ENCODE measurements at regions not wholly inside any gene's neighbourhood (a gene's known extent, or its start where the extent isn't known, plus 50 kb on each side); places are given as distances from the start of the nearest gene placed in this dataset.

- no peak overlapping the region for H3K4me3 ChIP-seq (ENCODE audit: low read depth, low read length)
- TF ChIP-seq, protein P1, sequence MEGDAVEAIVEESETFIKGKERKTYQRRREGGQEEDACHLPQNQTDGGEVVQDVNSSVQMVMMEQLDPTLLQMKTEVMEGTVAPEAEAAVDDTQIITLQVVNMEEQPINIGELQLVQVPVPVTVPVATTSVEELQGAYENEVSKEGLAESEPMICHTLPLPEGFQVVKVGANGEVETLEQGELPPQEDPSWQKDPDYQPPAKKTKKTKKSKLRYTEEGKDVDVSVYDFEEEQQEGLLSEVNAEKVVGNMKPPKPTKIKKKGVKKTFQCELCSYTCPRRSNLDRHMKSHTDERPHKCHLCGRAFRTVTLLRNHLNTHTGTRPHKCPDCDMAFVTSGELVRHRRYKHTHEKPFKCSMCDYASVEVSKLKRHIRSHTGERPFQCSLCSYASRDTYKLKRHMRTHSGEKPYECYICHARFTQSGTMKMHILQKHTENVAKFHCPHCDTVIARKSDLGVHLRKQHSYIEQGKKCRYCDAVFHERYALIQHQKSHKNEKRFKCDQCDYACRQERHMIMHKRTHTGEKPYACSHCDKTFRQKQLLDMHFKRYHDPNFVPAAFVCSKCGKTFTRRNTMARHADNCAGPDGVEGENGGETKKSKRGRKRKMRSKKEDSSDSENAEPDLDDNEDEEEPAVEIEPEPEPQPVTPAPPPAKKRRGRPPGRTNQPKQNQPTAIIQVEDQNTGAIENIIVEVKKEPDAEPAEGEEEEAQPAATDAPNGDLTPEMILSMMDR (IDR thresholded peaks at IDR 0.05; ENCODE audit: control insufficient read depth, extremely low read depth, insufficient read depth): peak; percentile 67
- no peak for DNase-seq (ENCODE audit: low read depth)
Measured at GRCh38 chr10:16116404-16117304, 256.3 kb upstream of the MINDY3 start.

- DNase-seq (ENCODE audit: low read depth): no peak
- TF ChIP-seq, protein P1 (IDR thresholded peaks at IDR 0.05; ENCODE audit: control insufficient read depth, extremely low read depth, insufficient read depth): no peak
- H3K4me3 ChIP-seq (ENCODE audit: low read depth, low read length): no peak overlapping the region
Measured at GRCh38 chr10:16117305-16117695, 257.0 kb upstream of the MINDY3 start.

DNA sequence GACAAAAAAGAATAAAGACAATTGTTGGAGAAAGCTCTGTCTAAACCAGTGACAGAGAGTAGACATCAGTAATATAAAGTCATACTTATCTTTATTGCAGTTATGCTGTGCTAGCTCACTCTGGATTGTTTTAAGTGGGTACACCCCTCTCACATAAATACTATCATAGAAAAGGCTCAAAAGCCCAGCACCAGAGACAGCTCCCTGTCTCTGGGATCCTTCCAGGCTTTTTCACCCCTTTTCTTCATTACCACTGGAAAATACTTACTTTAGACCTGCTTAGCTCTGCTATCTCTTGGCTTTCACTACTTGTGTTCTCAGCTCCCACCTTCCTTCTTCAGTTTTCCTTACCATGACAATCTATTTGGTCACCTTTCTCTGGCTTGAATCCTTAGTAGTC lies 259.1 kb upstream of the MINDY3 start:
- H3K4me3 ChIP-seq (ENCODE audit: low read depth, low read length): no peak overlapping the region
- DNase-seq (ENCODE audit: low read depth): no peak
- TF ChIP-seq, protein P1 (IDR thresholded peaks at IDR 0.05; ENCODE audit: control insufficient read depth, extremely low read depth, insufficient read depth): no peak

GRCh38 chr10:16120563-16120962 lies 260.3 kb upstream of the MINDY3 start:
- TF ChIP-seq, protein P1 (IDR thresholded peaks at IDR 0.05; ENCODE audit: control insufficient read depth, extremely low read depth, insufficient read depth): no peak
- H3K4me3 ChIP-seq (ENCODE audit: low read depth, low read length): no peak overlapping the region
- no peak for DNase-seq (ENCODE audit: low read depth)

- no peak for DNase-seq (ENCODE audit: low read depth)
- H3K4me3 ChIP-seq (ENCODE audit: low read depth, low read length): no peak overlapping the region
- TF ChIP-seq, protein P1 (IDR thresholded peaks at IDR 0.05; ENCODE audit: control insufficient read depth, extremely low read depth, insufficient read depth): no peak
Measured at GRCh38 chr10:16141499-16141898, 281.2 kb upstream of the MINDY3 start.

- H3K4me3 ChIP-seq (ENCODE audit: low read depth, low read length): no peak overlapping the region
- no peak for DNase-seq (ENCODE audit: low read depth)
- TF ChIP-seq, protein P1 (IDR thresholded peaks at IDR 0.05; ENCODE audit: control insufficient read depth, extremely low read depth, insufficient read depth): no peak
Measured at GRCh38 chr10:16146993-16147392, 286.7 kb upstream of the MINDY3 start.

- DNase-seq (ENCODE audit: low read depth): no peak
- TF ChIP-seq, protein P1 (IDR thresholded peaks at IDR 0.05; ENCODE audit: control insufficient read depth, extremely low read depth, insufficient read depth): no peak; the same call in 1 of the 2 replicates
- H3K4me3 ChIP-seq (ENCODE audit: low read depth, low read length): no peak overlapping the region
Measured at GRCh38 chr10:16155834-16156233, 281.0 kb upstream of the PTER start.
